ENCODE measurements at regions not wholly inside any gene's neighbourhood (a gene's known extent, or its start where the extent isn't known, plus 50 kb on each side); places are given as distances from the start of the nearest gene placed in this dataset.

DNA sequence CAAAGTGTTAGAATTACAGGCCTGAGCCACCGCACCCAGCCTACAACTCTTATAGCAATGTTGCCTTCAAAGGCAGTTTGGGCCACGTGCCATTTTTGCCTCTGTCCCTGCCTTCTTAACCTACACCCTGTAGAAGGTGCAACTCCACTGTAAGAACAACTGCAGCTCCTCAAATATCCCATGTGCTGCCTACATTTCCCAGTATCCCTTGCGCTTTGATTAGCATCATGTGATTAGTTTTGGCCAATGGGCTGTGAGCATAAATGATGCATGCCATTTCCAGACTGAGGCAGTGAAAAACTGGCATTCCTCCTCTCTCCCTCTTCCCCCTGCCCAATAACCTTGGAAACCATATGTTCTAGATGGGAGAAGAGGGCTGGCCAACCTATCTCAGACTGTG, 75.2 kb upstream of the MRI1 start:
- POLR2A ChIA-PET: no interaction called here
- Mint-ChIP-seq H3K36me3 (0 out of 2 replicates have a peak, but pooled peaks cover 2% of the 10 kb centered on the region), H3K27me3 (ENCODE audit: low read depth) (peaks cover 30% of the 10 kb centered on the region), H3K9me3 (peaks cover 11% of the 10 kb centered on the region), H3K4me3 (no peak overlapping the region), H3K4me1 (peaks cover 6% of the 10 kb centered on the region), H3K27ac (no peak overlapping the region)
- DNase-seq (ENCODE audit: low spot score): peak; percentile 19
- peak; percentile 86 for ATAC-seq
- CTCF ChIA-PET: interaction anchor here (2.7 kb wide), 1 partner anchor 32 kb away, joined by 6 read pairs; no protein-coding TSS in a partner anchor
- TF ChIP-seq TCF7 (CRISPR knock-in tag; IDR thresholded peaks at IDR 0.05; ENCODE audit: low read depth): no peak
- TF ChIP-seq, protein P1, sequence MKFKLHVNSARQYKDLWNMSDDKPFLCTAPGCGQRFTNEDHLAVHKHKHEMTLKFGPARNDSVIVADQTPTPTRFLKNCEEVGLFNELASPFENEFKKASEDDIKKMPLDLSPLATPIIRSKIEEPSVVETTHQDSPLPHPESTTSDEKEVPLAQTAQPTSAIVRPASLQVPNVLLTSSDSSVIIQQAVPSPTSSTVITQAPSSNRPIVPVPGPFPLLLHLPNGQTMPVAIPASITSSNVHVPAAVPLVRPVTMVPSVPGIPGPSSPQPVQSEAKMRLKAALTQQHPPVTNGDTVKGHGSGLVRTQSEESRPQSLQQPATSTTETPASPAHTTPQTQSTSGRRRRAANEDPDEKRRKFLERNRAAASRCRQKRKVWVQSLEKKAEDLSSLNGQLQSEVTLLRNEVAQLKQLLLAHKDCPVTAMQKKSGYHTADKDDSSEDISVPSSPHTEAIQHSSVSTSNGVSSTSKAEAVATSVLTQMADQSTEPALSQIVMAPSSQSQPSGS (CRISPR knock-in tag; IDR thresholded peaks at IDR 0.05; ENCODE audit: borderline replicate concordance, low read depth): no peak
- no peak for TF ChIP-seq ATF3 (CRISPR knock-in tag; conservative IDR thresholded peaks at IDR 0.05)
- TF ChIP-seq NFE2L1 (CRISPR knock-in tag; IDR thresholded peaks at IDR 0.05): no peak
- TF ChIP-seq SOX15 (CRISPR knock-in tag; IDR thresholded peaks at IDR 0.05): no peak
- peak; percentile 96 for TF ChIP-seq USF2 (CRISPR knock-in tag; IDR thresholded peaks at IDR 0.05)
- no peak for TF ChIP-seq EMX1 (CRISPR knock-in tag; IDR thresholded peaks at IDR 0.05)
- TF ChIP-seq STAT6 (CRISPR knock-in tag; conservative IDR thresholded peaks at IDR 0.05; ENCODE audit: low read depth): no peak
- TF ChIP-seq ZNF416 (CRISPR knock-in tag; IDR thresholded peaks at IDR 0.05): no peak
- peak; percentile 95 for TF ChIP-seq USF1 (CRISPR knock-in tag; IDR thresholded peaks at IDR 0.05)
- TF ChIP-seq ZNF219 (CRISPR knock-in tag; IDR thresholded peaks at IDR 0.05; ENCODE audit: borderline replicate concordance): no peak
- TF ChIP-seq ZNF263 (CRISPR knock-in tag; IDR thresholded peaks at IDR 0.05; ENCODE audit: low read depth): no peak
- no peak for TF ChIP-seq CTCF (IDR thresholded peaks at IDR 0.05)
- TF ChIP-seq KAT7 (CRISPR knock-in tag; IDR thresholded peaks at IDR 0.05; ENCODE audit: borderline replicate concordance): no peak
- no peak for TF ChIP-seq ZNF512 (CRISPR knock-in tag; IDR thresholded peaks at IDR 0.05; ENCODE audit: borderline replicate concordance)
- no peak for TF ChIP-seq E2F4 (CRISPR knock-in tag; IDR thresholded peaks at IDR 0.05; ENCODE audit: borderline replicate concordance, low read depth)
- TF ChIP-seq RORB (CRISPR knock-in tag; IDR thresholded peaks at IDR 0.05): no peak
- TF ChIP-seq ZNF532 (CRISPR knock-in tag; IDR thresholded peaks at IDR 0.05; ENCODE audit: borderline replicate concordance): no peak
- no peak for TF ChIP-seq SMAD3 (CRISPR knock-in tag; IDR thresholded peaks at IDR 0.05; ENCODE audit: borderline replicate concordance)

All from WTC11 (cell line).